ENCODE measurements at regions not wholly inside any gene's neighbourhood (a gene's known extent, or its start where the extent isn't known, plus 50 kb on each side); places are given as distances from the start of the nearest gene placed in this dataset.

GRCh38 chr20:4401601-4402000 is 152.5 kb upstream of the ADRA1D start:
- Mint-ChIP-seq H3K4me3 (no peak overlapping the region), H3K4me1 (ENCODE audit: low read depth) (no peaks in the 10 kb centered on the region), H3K9me3 (no peaks in the 10 kb centered on the region), H3K36me3 (ENCODE audit: low read depth) (no peaks in the 10 kb centered on the region), H3K27ac (no peak overlapping the region), H3K27me3 (peaks cover 59% of the 10 kb centered on the region)
- no peak overlapping the region for H3K27ac ChIP-seq (ENCODE audit: low read depth in 1 of 2, low read length in 2 of 2)
- intact Hi-C loops (cut with DNase I, micrococcal nuclease): no loop called here
- TF ChIP-seq, protein P1, sequence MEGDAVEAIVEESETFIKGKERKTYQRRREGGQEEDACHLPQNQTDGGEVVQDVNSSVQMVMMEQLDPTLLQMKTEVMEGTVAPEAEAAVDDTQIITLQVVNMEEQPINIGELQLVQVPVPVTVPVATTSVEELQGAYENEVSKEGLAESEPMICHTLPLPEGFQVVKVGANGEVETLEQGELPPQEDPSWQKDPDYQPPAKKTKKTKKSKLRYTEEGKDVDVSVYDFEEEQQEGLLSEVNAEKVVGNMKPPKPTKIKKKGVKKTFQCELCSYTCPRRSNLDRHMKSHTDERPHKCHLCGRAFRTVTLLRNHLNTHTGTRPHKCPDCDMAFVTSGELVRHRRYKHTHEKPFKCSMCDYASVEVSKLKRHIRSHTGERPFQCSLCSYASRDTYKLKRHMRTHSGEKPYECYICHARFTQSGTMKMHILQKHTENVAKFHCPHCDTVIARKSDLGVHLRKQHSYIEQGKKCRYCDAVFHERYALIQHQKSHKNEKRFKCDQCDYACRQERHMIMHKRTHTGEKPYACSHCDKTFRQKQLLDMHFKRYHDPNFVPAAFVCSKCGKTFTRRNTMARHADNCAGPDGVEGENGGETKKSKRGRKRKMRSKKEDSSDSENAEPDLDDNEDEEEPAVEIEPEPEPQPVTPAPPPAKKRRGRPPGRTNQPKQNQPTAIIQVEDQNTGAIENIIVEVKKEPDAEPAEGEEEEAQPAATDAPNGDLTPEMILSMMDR (IDR thresholded peaks at IDR 0.05): no peak
- DNase-seq (no peak), ATAC-seq (ENCODE audit: poor library complexity) (no peak)
- H3K36me3 ChIP-seq (ENCODE audit: insufficient read depth, low read length): no peaks in the 10 kb centered on the region
- H3K9me3 ChIP-seq (ENCODE audit: control insufficient read depth in 1 of 2, insufficient read depth in 1 of 2, low read length in 2 of 2): peaks cover 0 to 7% of the 10 kb centered on the region in 2 experiments
- no peaks in the 10 kb centered on the region for H3K4me1 ChIP-seq (ENCODE audit: insufficient read depth, low read length)
- ChIA-PET POLR2A (no interaction called here), CTCF (no interaction called here)
- H3K4me3 ChIP-seq (ENCODE audit: low read length): no peak overlapping the region
- peaks cover 3 to 20% of the 10 kb centered on the region in 2 experiments for H3K27me3 ChIP-seq (ENCODE audit: control insufficient read depth in 1 of 2, insufficient read depth in 2 of 2, low read length in 2 of 2)

DNA sequence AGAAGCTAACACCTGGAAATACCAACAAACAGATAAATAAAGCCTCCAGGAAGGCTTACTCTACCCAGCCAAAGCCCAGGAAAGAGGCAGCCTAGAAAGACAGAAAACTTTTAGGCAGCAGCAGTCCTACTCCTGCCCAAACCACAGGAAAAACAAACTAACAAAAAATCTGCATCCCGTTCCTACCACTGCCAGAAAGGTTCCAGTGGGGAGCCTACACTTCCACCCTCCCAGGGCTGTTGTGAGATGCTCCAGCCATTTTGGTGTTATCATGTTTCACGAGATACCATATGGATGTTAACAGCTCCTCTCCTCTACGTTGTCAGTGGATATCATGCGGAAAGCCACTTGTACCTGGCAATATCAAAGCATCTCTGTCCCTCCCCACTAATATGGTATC is 135.9 kb upstream of the ADRA1D start:
- no peak overlapping the region for H3K4me3 ChIP-seq (ENCODE audit: low read length)
- intact Hi-C loops (cut with DNase I, micrococcal nuclease): no loop called here
- H3K27me3 Mint-ChIP-seq: peaks cover 54% of the 10 kb centered on the region
- no peak overlapping the region for H3K27ac ChIP-seq (ENCODE audit: low read depth in 1 of 2, low read length in 2 of 2)
- no peaks in the 10 kb centered on the region for H3K36me3 ChIP-seq (ENCODE audit: insufficient read depth, low read length)
- H3K36me3 Mint-ChIP-seq (ENCODE audit: low read depth): no peaks in the 10 kb centered on the region
- DNase-seq (no peak), ATAC-seq (ENCODE audit: poor library complexity) (no peak)
- CTCF ChIA-PET: no interaction called here
- H3K4me1 ChIP-seq (ENCODE audit: insufficient read depth, low read length): no peaks in the 10 kb centered on the region
- TF ChIP-seq, protein P1 (IDR thresholded peaks at IDR 0.05): no peak
- no peak overlapping the region for H3K4me3 Mint-ChIP-seq
- peaks cover 3% of the 10 kb centered on the region for H3K9me3 Mint-ChIP-seq
- H3K27ac Mint-ChIP-seq: no peak overlapping the region
- peaks cover 5 to 24% of the 10 kb centered on the region in 2 experiments for H3K27me3 ChIP-seq (ENCODE audit: control insufficient read depth in 1 of 2, insufficient read depth in 2 of 2, low read length in 2 of 2)
- POLR2A ChIA-PET: no interaction called here
- H3K9me3 ChIP-seq (ENCODE audit: control insufficient read depth in 1 of 2, insufficient read depth in 1 of 2, low read length in 2 of 2): peaks cover 0 to 8% of the 10 kb centered on the region in 2 experiments
- no peaks in the 10 kb centered on the region for H3K4me1 Mint-ChIP-seq (ENCODE audit: low read depth)

DNA sequence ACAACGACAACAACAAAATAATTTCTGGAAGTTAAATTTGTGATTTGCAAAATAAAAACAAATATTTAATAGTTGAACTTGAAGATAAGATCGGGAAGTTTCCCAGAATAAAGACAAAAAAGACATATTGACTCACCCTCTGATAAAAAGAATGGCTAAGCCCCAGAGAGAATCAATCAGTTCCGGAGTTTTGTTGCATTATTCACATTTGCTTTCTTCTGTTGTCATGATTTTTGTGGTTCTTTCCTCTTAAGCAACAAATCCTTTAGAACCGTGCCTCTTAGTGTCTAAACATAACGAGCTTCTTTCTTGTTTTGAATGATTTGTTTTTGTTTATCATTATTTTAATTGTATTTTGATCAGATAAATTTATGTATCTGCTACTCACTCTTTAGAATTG is 134.9 kb upstream of the ADRA1D start:
- DNase-seq (no peak), ATAC-seq (ENCODE audit: poor library complexity) (no peak)
- peaks cover 3% of the 10 kb centered on the region for H3K9me3 Mint-ChIP-seq
- Histone ChIP-seq H3K27ac (ENCODE audit: low read depth in 1 of 2, low read length in 2 of 2) (no peak overlapping the region), H3K27me3 (ENCODE audit: control insufficient read depth in 1 of 2, insufficient read depth in 2 of 2, low read length in 2 of 2) (peaks cover 5 to 24% of the 10 kb centered on the region in 2 experiments), H3K4me1 (ENCODE audit: insufficient read depth, low read length) (no peaks in the 10 kb centered on the region), H3K4me3 (ENCODE audit: low read length) (no peak overlapping the region), H3K9me3 (ENCODE audit: control insufficient read depth in 1 of 2, insufficient read depth in 1 of 2, low read length in 2 of 2) (peaks cover 0 to 8% of the 10 kb centered on the region in 2 experiments), H3K36me3 (ENCODE audit: insufficient read depth, low read length) (no peaks in the 10 kb centered on the region)
- no peak overlapping the region for H3K27ac Mint-ChIP-seq
- TF ChIP-seq, protein P1 (IDR thresholded peaks at IDR 0.05): no peak
- H3K4me1 Mint-ChIP-seq (ENCODE audit: low read depth): no peaks in the 10 kb centered on the region
- H3K27me3 Mint-ChIP-seq: peaks cover 59% of the 10 kb centered on the region
- ChIA-PET CTCF (no interaction called here), POLR2A (no interaction called here)
- no peak overlapping the region for H3K4me3 Mint-ChIP-seq
- H3K36me3 Mint-ChIP-seq (ENCODE audit: low read depth): no peaks in the 10 kb centered on the region
- intact Hi-C loops (cut with DNase I, micrococcal nuclease): no loop called here
